DND-41 (cell line): ENCODE measurements at regions not wholly inside any gene's neighbourhood (a gene's known extent, or its start where the extent isn't known, plus 50 kb on each side); places are given as distances from the start of the nearest gene placed in this dataset.

ENCODE experiments used
- EZH2 ChIP-seq: IDR thresholded peaks from 3 replicates; pipeline ENCODE4 v1.6.1; 2012; ENCODE audit warnings: borderline replicate concordance, low read depth, mild to moderate bottlenecking, moderate library complexity, low read length, inconsistent platforms; ENCODE audit not compliant: severe bottlenecking
- TF ChIP-seq, protein P1 (sequence below): IDR thresholded peaks from 2 replicates; pipeline ENCODE4 v1.5.1; 2012; ENCODE audit warnings: borderline replicate concordance, low read length, moderate library complexity, mild to moderate bottlenecking; ENCODE audit not compliant: poor library complexity, severe bottlenecking; ENCODE audit errors: extremely low read depth

DNA sequence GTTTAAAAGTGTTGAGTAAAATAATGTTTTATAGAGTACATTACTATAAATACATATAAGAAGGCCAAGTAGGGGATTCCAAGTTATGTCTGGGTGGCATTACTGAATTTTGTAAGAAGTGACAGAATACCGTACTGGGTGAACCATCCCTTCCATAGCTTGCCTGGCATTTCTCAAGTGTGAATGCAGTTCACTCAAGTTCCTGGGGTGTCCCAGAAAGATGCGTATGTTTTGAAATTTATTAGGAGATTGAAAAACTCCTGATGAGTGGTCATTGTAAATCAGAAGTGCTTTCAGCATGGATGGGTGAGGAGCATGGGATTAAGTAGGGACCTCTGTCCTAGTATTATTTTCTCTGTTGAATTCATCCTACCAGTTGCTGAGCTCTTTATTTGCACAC lies 103.2 kb downstream of the VAPA start:
- TF ChIP-seq, protein P1, sequence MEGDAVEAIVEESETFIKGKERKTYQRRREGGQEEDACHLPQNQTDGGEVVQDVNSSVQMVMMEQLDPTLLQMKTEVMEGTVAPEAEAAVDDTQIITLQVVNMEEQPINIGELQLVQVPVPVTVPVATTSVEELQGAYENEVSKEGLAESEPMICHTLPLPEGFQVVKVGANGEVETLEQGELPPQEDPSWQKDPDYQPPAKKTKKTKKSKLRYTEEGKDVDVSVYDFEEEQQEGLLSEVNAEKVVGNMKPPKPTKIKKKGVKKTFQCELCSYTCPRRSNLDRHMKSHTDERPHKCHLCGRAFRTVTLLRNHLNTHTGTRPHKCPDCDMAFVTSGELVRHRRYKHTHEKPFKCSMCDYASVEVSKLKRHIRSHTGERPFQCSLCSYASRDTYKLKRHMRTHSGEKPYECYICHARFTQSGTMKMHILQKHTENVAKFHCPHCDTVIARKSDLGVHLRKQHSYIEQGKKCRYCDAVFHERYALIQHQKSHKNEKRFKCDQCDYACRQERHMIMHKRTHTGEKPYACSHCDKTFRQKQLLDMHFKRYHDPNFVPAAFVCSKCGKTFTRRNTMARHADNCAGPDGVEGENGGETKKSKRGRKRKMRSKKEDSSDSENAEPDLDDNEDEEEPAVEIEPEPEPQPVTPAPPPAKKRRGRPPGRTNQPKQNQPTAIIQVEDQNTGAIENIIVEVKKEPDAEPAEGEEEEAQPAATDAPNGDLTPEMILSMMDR = no peak
- no peak for TF ChIP-seq EZH2
